NOMO-1 (cell line): ENCODE measurements at regions not wholly inside any gene's neighbourhood (a gene's known extent, or its start where the extent isn't known, plus 50 kb on each side); places are given as distances from the start of the nearest gene placed in this dataset.
"Not testable (repeated sequence)": the region's sequence is repeated elsewhere in the genome, so short reads cannot be mapped to it uniquely, and the experiment has no call there.

Experiments
- DNase-seq, 2 experiments: peaks; one replicate each; lab custom pipeline; 2025; ENCODE audit not compliant: unreplicated experiment in 2 of 2; lab: John Stamatoyannopoulos, UW

DNA sequence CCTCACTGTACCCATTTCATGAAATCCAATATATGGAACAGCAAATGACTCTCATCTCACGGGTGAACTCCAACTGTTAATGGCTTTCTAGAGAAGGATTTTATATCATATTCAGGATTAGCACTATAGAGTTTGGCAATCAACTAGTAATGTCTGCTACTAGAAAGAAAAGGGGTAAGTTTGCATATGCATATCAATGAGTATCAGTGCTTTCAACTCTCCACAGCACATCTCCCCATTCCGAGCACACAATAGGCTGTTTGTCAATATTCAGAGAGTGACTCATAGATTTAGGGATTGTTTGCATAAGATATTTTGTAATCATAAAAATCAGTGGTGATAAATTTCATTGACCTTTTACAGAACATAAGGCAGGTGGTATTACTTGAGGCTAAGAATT lies 163.2 kb upstream of the LMCD1 start:
- DNase-seq: no peak

DNA sequence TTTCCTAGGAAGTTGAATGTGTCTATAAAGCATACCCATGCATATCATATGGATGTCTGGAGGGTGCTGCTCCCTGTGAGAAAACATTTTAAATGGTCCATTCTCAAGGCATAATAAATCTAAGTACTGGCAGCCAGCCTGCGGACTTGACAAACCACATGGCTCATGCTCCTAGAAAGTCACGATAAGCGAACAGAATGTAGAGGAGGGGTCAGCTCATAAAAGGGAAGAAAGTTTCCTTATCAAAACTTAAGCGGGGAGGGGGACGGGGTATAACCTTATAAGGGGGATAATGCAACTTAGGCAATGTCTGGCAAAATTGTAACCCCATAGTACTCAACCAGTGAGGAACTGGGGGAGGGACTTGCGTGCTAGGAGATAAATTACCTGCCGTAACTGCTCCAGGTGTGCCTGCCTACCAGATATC lies 159.8 kb upstream of the LMCD1 start:
- no peak for DNase-seq

DNA sequence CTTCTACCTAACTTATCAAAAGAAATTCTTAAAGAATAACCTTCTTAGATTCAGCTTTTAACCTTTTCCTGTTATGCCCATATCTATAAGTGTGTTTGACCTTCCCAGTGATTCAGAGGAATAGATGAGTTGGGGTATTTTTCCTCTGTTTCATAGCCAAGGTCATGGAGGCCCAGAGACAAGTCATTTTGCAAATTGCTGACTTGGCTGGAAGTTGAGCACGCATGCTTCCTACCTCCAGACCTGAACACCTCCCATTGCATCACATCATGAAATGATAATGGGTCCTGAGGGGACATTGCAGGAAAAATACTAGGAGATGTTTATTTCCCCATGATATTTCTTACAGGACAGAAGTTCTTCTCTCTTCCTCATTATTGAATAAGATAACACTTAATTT lies 158.6 kb upstream of the LMCD1 start:
- DNase-seq: no peak

DNA sequence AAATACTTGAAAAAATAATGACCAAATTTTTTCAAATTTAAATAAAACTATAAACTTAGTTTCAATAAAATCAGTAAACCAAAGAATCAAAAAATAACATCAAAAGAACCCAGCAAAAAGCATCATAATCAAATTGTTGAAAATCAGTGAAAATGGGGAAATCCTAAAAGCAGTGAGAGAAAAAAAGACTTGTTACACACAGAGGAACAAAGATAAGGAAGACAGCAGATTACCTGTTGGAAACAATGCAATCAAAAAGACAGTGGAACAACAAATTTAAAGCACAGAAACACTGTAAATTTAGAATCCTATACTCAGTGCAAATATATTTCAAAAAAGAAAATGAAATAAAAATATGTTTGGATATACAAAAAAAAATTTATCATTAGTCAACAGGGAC lies 156.2 kb upstream of the LMCD1 start:
- DNase-seq: no peak

DNA sequence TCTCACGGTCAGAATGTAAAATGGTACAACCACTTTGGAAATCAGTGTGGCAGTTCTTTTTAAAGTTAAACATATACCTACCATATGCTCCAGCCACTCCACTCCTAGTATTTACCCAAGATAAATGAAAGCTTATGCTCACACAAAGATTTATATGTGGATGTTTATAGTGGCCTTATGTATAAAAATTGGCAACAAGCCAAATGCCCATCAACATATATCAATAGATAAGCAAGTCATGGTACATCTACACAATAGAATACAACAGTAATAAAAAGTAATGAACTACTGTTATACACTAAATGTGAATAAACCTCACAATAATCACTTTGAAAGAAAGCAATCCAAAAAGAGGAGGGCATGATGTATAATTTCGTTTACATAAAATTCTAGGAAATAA lies 153.5 kb upstream of the LMCD1 start:
- no peak for DNase-seq

DNA sequence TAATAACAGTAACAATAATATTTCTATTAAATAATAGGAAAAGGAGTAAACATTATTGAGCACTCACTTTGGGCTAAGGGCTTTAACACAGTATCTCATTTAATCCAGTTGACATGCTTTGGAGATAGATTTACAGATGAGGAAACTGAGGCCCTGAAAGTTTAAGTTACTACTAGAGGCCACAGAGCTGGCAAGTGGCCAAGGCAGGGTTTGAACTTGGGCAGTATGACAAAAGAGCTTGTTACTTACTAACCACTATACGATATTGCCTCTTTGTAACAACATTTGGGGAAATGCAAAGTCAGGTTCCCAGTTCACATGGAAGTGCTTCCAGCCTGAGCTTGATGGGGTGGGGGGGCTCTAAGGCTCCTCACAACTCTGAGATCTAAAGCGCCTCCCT lies 149.1 kb upstream of the LMCD1 start:
- DNase-seq: no peak

DNA sequence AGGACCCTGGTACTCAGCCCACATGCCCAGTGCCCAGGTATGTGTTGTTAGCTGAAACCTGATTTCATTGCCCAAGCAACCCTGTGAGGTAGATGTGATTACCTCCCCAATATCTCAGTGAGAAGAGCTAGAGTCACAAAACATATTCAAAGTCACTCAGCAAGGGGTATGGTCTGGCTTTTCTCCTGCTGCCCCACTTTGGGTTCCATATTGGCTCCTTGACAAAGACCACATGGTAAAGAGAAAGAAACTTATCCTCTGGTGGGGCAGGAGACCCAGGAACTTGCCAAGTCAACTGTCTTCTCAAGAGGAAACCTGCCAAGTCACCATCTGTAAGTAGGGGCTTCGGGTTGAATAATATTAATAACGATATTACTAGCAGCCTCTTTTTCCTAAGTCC lies 148.3 kb upstream of the LMCD1 start:
- DNase-seq: no peak

DNA sequence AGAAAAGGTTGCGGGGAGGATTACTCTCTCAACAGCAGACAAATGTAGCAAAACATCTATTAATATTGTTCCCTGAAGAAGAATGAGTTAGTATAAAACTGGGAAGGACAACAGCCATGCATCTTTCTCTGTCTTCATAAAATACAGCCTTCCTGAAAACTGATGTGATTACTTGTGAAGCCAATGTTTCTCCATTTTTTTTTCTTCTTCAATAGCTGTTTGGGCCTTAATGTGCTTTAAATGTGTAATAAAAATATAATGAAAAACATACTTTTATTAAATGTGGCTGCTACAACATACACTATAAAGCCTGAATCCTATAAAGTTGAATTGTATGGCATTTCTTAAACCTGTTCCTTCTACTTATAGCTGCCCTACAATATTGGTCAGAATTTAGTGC lies 146.3 kb upstream of the LMCD1 start:
- no peak for DNase-seq

DNA sequence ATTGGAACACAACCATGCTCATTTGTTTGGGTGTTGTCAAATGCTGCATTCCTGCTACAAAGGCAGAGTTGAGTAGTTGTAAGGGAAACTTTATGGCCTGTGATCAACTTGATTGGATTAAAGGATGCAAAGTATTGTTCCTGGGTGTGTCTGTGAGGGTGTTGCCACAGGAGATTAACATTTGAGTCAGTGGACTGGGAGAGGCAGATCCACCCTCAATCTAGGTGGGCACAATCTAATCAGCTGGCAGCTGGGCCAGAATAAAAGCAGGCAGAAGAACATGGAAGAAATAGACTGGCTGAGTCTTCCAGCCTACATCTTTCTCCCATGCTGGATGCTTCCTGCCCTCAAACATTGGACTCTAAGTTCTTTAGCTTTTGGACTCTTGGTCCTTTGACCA lies 145.6 kb upstream of the LMCD1 start:
- not testable (repeated sequence) for DNase-seq

DNA sequence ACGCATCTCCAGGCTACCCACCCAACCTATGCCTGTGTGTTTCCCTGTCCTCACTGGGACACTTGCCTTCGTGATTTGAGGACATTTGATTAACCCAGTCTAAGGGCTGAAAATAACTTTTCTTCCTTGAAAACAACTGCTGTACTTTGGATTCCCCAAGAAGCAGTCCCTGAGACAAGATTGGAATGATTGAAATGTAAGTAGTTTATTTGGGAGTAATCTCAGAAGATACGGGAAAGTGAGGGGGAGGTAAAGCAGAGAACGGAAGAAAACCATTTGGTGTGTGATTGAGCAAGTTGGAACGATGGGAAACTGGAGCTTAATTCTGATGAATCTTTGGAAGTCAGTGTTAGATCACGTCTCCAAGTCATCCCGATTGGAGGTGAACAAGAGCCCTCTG lies 143.8 kb upstream of the LMCD1 start:
- DNase-seq: no peak

DNA sequence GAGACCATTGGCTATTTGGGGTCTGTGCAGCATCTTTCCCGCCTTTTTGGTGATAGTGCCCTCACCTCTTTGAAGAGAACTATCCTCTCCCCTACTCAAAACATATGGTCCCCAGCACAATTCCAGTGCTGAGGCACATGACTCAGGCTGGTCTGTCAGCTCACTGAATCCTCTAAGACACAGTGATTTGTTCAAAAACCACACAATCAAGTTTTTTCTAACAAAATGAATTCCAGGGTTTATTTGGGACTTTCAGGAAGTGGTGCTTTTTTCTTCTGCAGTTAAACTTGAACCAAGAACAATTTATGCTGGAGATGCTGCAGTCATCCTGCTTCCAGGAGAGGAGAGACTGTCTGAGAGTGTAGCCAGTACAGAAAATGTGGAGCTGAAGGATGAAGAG lies 142.5 kb upstream of the LMCD1 start:
- no peak for DNase-seq

DNA sequence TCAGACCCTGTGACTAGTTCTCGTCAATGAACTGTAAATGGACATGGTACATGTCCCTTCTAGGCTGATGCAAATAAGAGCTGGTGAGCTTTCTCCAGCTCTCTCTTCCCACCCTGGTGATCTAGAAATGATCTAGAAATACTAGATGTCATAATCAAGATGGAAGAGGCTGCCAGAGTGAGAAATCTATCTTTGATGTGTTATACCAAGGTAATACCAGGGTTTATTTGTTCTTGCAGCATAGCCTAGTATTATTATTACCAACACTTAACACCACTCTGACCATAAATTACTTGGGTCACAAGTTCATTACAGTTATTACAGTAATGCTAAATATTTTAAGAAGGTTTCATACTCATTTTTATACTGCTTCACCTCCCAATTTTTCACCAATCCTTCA lies 138.4 kb upstream of the LMCD1 start:
- no peak for DNase-seq

DNA sequence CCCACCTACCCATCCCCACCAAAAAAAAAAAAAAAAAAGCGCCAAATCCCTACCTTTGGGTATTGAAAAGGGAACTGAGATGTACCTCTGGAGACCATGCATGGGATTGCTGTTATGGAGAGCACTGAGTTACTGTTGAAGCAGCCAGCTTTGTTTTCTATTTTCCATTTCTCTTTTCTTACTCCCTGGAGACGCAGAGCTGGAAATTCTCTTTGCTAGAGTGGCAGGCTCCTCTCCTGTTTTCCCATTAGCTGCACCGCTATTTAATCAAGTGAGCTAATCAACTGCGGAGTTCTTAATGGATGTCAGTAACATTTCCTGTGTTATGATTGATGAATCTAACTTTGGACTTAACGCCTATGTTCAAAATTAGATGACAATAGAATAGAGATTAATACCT lies 136.1 kb upstream of the LMCD1 start:
- DNase-seq: no peak

DNA sequence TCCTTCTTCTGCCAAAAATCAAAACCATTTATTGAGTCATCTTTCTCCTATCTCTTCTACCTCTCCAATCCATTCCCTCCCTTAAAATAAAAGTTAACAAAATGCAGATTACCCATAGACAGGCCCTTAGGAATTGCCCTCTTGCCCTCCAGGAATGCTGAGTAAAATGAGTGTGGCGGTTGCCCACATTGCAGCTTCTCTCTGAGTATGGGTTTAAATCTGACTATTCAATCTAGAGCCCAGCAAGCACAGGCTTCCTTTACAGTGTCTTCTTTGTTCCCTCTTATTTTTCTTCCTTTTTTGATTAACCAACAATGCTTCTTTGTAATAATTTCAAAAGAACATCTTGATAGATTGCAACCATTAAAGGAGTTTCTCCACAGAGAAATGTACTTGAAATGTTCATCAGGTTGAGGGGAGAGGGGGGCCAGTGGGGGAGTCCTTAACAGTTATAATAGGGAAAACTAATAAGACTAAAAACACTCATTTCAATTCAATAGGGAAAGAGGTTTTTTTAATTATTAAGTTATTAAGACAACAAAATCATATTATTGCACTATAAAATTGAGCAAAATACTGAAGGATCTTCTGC lies 135.3 kb upstream of the LMCD1 start:
- DNase-seq: no peak

DNA sequence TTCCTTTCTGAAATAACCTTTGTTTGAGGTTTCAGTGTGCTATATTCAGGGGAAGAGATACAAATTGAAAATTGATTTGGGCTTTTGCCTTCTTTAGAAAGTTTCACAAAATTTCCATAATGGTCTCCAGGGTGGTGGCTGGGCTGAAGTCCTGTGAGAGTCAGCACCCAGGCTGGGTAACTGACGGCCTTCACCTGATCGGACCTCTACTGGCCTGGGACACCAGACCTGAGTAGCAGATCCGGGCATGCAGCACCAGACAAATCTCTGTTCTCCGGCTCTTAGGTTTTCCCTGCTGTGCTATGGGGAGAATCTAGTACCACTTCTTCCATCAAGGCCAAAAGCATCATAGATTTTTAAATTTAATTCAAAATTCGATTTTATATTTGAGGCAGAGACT lies 133.0 kb upstream of the LMCD1 start:
- DNase-seq: no peak

DNA sequence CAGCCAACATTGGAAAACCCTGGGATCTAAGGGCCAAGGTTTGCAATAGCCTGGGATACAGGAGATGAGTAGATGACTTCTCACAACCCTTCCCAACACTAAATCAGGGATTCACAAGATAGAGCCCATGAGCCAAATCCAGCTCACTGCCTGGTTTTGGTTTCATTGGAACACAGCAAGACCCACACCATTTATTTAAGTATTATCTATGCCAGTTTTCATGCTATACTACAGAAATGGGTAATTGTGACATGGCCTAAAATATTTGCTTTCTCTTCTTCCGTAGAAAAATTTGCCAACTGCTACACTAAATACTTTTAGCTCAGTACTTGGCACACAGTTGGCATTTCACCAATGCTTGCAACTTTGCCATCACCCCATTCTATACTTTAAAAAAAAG lies 132.0 kb upstream of the LMCD1 start:
- no peak for DNase-seq

DNA sequence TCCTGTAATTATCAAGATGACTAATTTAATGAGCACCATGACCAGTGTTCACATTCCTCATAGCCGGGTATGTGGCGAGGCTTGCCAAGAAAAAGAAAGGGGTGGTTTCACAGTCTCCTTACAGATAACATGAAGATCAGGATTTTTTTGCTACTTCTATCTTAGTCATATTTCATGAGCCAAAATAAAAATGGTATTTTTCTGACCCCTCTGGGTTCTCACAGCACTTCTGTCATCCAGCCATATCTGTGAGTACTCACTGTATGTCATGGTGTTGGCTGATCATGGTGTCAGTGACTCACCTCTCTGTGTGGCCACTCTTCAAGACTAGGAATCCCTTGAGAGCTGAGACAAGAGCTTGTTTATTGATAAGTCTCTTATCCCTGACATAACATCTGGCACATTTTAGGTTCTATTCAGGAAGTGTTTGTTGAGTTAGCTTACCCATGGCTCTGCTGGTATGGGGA lies 130.5 kb upstream of the LMCD1 start:
- no peak for DNase-seq

DNA sequence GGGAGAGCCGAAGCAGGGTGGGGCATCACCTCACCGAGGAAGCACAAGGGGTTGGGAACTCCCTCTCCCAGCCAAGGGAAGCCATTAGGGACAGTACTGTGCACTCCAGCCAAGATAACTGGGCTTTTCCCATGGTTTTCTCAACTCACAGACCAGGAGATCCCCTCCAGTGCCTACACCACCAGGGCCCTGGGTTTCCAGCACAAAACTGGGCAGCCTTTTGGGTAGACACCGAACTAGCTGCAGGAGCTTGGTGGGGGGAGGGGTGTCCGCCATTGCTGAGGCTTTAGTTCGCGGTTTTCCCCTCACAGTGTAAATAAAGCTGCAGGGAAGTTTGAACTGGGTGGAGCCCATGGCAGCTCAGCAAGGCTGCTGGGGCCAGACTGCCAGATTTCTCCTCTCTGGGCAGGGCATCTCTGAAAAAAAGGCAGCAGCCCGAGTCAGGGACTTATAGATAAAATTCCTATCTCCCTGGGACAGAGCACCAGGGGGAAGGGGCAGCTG lies 129.6 kb upstream of the LMCD1 start:
- DNase-seq: no peak

DNA sequence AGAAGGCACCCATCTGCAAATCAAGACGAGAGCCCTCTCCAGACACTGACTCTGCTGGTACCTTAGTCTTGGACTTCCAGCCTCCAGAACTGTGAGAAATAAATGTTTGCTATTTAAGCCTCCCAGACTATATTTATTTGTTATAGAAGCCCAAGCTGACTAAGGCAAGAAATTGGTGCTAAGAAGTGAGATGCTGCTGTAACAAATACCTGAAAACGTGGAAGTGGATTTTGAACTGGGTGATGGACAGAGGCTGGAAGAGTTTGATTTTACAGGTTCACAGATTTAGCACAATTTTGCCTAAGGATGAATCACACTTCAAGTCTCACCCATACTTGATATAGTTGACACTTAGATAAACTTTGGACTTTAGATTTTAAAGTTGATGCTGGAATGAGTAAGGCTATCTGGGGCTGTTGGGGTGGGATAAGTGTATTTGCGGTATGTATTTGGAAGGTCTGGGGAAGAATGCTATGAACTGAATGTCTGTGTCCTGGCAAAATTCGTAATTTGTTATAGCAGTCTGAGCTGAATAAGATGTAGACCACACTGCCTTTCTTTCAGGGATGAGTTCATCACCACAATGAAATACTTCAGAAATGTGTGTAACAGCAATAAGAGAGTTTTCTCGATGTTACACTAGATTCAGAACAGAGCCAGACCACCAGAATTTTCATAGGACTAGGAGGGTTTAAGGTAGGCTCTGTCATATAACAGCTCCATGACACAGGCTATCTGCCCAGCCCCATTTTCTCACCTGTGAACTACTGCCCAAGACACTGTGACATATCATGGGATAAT lies 120.5 kb upstream of the LMCD1 start:
- DNase-seq: no peak

DNA sequence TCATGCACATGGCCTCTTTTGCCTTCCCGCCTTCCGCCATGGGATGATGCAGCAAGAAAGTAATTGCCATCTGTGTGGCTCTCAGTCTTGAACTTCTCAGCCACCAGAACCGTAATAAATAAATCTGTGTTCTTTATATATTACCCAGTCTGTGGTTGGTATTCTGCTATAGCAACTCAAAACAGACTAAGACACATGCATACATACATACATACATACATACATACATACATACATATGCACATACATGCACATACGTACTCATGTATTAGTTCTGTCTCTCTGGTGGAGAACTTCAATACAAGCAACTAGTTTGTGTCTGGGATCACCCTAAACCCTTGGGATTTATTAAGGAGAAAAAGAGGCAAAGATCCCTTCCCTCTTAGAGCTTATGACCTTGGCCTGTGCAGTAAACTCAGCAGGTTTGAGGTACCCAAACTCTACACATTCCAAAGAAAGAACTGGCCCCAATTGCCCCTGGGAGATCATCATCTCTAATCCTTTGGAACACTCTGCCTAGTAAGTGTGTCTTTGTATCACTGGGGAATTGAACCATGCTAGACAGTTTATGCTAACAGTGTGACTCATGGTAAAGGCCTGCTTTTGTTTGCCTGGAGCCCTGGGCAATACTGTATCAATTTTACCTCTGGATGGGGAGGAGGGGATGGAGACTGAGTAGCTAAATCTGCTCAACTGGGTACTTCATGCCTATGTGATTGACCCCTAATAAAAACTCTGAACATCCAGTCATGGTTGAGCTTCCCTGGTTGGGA lies 115.6 kb upstream of the LMCD1 start:
- DNase-seq: no peak

DNA sequence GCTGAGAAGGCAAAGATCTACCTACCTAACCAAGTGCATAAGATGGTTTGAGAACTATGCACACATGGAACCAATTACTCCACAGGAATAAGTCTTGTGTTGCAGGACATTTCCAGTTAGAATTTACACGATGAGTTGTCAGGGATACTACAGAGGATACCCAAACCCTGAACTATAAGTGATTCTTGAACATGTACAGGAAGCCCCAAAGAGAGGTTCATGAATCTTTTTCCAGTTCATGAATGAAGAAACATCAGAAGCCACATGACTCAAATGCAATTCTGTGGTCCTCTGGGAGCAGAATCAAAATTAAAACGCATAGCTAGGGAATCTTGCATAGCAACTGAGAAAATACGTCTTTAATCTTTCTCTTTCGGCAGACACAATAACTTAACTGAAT lies 114.1 kb upstream of the LMCD1 start:
- DNase-seq: no peak

DNA sequence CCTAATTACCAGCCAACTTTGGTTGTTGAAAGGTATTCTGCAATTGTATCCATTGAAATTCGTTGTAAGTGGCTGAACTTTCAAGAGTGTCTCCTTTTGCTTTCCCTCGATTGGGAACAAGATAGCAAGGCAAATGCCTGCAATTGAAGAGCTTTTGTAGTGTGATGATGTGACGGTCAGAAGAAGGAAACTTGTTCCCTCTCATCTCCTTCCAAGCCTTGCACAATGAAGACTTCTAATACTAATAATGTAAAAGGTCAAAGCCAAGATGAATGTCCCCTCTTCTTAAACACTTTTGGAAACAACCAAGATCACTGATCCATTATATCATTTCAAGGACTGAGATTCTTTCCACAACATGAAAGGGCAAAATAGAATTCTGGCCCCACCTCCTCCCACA lies 101.9 kb upstream of the LMCD1 start:
- no peak for DNase-seq
